Small intestine (tissue), 7 donors: ENCODE measurements at regions not wholly inside any gene's neighbourhood (a gene's known extent, or its start where the extent isn't known, plus 50 kb on each side); places are given as distances from the start of the nearest gene placed in this dataset.
"Not testable (repeated sequence)": the region's sequence is repeated elsewhere in the genome, so short reads cannot be mapped to it uniquely, and the experiment has no call there.

ENCODE experiments used
- DNase-seq, 2 donors: peaks; one replicate each; pipeline versions ENCODE4 v3.0.0 to v3.0.0-alpha.2; 2013
- FAIRE-seq: peaks from 2 replicates; lab custom pipeline; 2012; peaks lifted over from hg19 to GRCh38; lab: Jason Lieb, UNC
- H3K27ac ChIP-seq, 3 donors: one replicate each; pipeline ENCODE4 v1.5.1; 2013; ENCODE audit warnings: low read length in 2 of 3, mild to moderate bottlenecking in 2 of 3, control low read depth in 1 of 3, inconsistent platforms in 1 of 3, low read depth in 1 of 3, moderate library complexity in 1 of 3
- H3K27me3 ChIP-seq, 3 donors: one replicate each; pipeline ENCODE4 v1.6.1; 2013; ENCODE audit warnings: low read length in 3 of 3, inconsistent platforms in 1 of 3; ENCODE audit not compliant: control insufficient read depth in 3 of 3, insufficient read depth in 3 of 3
- H3K36me3 ChIP-seq, 3 donors: one replicate each; pipeline ENCODE4 v1.6.1; 2013; ENCODE audit warnings: low read length in 3 of 3, inconsistent platforms in 1 of 3, low read depth in 1 of 3, mild to moderate bottlenecking in 1 of 3, moderate library complexity in 1 of 3; ENCODE audit not compliant: control insufficient read depth in 3 of 3, insufficient read depth in 2 of 3
- H3K4me1 ChIP-seq, 3 donors: one replicate each; pipeline ENCODE4 v1.6.1; 2013; ENCODE audit warnings: low read length in 2 of 3, inconsistent platforms in 1 of 3, low read depth in 1 of 3, mild to moderate bottlenecking in 1 of 3, moderate library complexity in 1 of 3; ENCODE audit not compliant: control insufficient read depth in 3 of 3, insufficient read depth in 2 of 3
- H3K4me3 ChIP-seq, 3 donors: one replicate each; pipeline ENCODE4 v1.5.1; 2013; ENCODE audit warnings: low read length in 3 of 3, control low read depth in 1 of 3, inconsistent platforms in 1 of 3, low read depth in 1 of 3, mild to moderate bottlenecking in 1 of 3, moderate library complexity in 1 of 3
- H3K9me3 ChIP-seq, 2 donors: one replicate each; pipeline ENCODE4 v1.6.1; 2013; ENCODE audit warnings: low read depth in 1 of 2, low read length in 1 of 2; ENCODE audit not compliant: control insufficient read depth in 2 of 2, insufficient read depth in 1 of 2
- WGBS, 3 donors: extraction: QIAGEN DNeasy Blood & Tissue Kit; methylation state at CpG; one replicate each; pipeline ENCODE4 v1.1.7; 2013; 5-methylcytosine and 5-hydroxymethylcytosine counted together
- donor health status: healthy with polysubstance abuse.
- donor health status: control.
- donor health status: control.
- donor health status: Bipolar disorder and iron deficiency.
- donor health status: healthy.

GRCh38 chr11:115633977-115634376, 129.8 kb upstream of the CADM1 start:
- not testable (repeated sequence) for H3K4me1 ChIP-seq, H3K27me3 ChIP-seq, FAIRE-seq, DNase-seq, H3K27ac ChIP-seq, H3K9me3 ChIP-seq, H3K4me3 ChIP-seq, H3K36me3 ChIP-seq
- 96 to 99% (median 97%) methylated on average over 25 to 27 of the region's 27 CpGs for WGBS, 3 donors

DNA sequence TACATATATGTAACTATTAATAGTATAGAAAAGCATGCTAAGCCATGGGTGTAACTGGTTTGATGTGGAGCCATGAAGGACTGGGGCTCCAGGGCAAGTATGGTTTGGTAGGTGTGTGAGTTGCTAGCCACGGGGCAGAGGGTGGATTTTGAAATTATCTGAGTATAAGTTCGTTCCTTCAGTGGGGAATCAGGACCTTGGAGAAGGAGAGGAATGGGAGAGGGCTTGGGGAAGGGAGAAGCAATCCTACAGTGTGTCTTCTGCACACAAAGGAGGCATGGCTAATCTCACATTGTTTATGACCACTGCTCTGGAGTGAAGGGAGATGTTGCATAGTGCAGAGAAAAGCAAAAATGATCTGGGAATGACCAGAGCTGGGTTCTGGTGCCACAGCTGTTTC, 127.8 kb upstream of the CADM1 start:
- FAIRE-seq (no peak), DNase-seq (no peak)
- Histone ChIP-seq H3K4me1 (no peaks in the 10 kb centered on the region), H3K36me3 (no peaks in the 10 kb centered on the region), H3K27ac (no peak overlapping the region), H3K4me3 (no peak overlapping the region), H3K9me3 (no peaks in the 10 kb centered on the region), H3K27me3 (peaks cover 0 to 7% (median 0%) of the 10 kb centered on the region in 3 donors)
- 49 to 82% (median 64%) methylated on average over 2 of the region's 2 CpGs for WGBS, 3 donors

DNA sequence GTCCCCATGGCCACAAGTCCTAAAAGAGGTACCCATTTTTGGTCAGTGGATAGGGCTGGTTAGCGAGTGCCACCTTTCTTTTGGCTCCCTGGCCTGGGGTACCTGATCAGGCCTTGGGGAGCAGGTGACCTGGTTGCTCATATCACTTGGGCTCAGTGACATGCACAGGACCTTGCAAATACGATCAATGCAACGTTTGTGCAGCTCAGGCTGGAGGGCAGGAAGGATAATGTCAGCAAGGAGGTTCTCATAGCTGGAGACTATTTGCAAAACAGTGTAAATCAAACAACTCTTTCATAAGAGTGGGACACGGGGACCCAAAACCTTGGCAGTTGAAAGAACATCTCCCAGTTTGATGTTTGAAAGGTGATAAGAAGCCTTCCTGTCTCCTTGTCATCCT, 127.4 kb upstream of the CADM1 start:
- peaks cover 0 to 7% (median 0%) of the 10 kb centered on the region in 3 donors for H3K27me3 ChIP-seq
- H3K4me1 ChIP-seq, result no peaks in the 10 kb centered on the region
- DNase-seq, result no peak
- no peaks in the 10 kb centered on the region for H3K9me3 ChIP-seq
- 79 to 88% (median 80%) methylated on average over 4 of the region's 4 CpGs for whole genome bisulfite sequencing, 3 donors
- no peak overlapping the region for H3K27ac ChIP-seq
- FAIRE-seq, result no peak
- H3K36me3 ChIP-seq, result no peaks in the 10 kb centered on the region
- no peak overlapping the region for H3K4me3 ChIP-seq

DNA sequence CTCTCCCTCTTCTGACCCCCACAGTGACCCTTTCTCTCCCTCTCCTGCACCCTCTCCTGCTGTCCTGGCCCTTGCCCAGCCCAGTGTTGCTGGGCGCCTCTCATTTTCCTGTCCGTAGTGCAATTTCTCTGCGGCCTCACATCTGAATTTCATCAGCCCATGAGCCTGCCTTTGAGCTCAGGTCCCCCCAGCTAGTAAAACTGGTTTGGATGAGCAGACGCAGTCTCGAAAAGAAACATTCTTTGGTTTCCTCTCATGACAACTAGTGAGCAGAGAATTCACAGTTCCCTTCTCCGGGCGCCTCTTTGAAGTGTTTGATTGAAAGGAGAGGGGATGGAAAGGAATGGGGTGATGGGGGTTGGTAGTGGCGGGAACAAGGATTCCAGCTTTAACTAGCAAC, 126.0 kb upstream of the CADM1 start:
- no peak for FAIRE-seq
- Histone ChIP-seq H3K27ac (no peak overlapping the region), H3K4me1 (no peaks in the 10 kb centered on the region), H3K27me3 (peaks cover 0 to 9% (median 0%) of the 10 kb centered on the region in 3 donors), H3K4me3 (no peak overlapping the region), H3K9me3 (no peaks in the 10 kb centered on the region), H3K36me3 (no peaks in the 10 kb centered on the region)
- 74 to 87% (median 77%) methylated on average over 8 of the region's 8 CpGs for WGBS, 3 donors
- no peak for DNase-seq

- Histone ChIP-seq H3K4me3 (no peak overlapping the region), H3K36me3 (no peaks in the 10 kb centered on the region), H3K9me3 (no peaks in the 10 kb centered on the region), H3K27me3 (peaks cover 0 to 9% (median 0%) of the 10 kb centered on the region in 3 donors), H3K27ac (no peak overlapping the region), H3K4me1 (no peaks in the 10 kb centered on the region)
- WGBS, 3 donors, result 81 to 91% (median 81%) methylated on average over 5 of the region's 5 CpGs
- DNase-seq, result no peak
- no peak for FAIRE-seq
Observed at GRCh38 chr11:115629456-115630015, 125.3 kb upstream of the CADM1 start.

GRCh38 chr11:115627666-115628460, 123.6 kb upstream of the CADM1 start:
- no peak for DNase-seq
- H3K27me3 ChIP-seq, result peaks cover 0 to 9% (median 0%) of the 10 kb centered on the region in 3 donors
- WGBS, 3 donors, result 84 to 87% (median 86%) methylated on average over 13 of the region's 13 CpGs
- no peaks in the 10 kb centered on the region for H3K36me3 ChIP-seq
- H3K4me3 ChIP-seq, result no peak overlapping the region
- no peaks in the 10 kb centered on the region for H3K4me1 ChIP-seq
- H3K9me3 ChIP-seq, result no peaks in the 10 kb centered on the region
- no peak for FAIRE-seq
- no peak overlapping the region for H3K27ac ChIP-seq

DNA sequence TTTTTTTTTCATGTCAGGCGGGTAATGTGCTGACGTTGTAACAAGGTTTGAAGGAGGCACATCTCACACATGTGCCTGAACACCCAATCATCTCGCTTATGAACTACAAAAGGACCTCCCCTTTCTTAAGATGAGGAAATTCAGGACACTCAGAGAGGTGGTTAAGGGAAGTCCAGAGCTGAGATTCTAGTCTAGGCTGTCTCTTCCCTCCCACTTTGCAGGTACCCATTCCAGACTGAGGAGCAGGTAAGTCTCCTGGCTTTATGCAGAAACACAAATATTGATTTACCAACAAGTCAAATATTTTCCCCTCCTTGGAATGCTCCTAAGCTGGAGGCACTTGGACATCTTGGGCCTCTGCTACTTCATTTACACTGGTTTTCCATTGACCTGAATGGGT, 122.9 kb upstream of the CADM1 start:
- Histone ChIP-seq H3K4me1 (no peaks in the 10 kb centered on the region), H3K36me3 (no peaks in the 10 kb centered on the region), H3K9me3 (no peaks in the 10 kb centered on the region), H3K4me3 (no peak overlapping the region), H3K27me3 (peaks cover 0 to 8% (median 0%) of the 10 kb centered on the region in 3 donors), H3K27ac (no peak overlapping the region)
- DNase-seq, result no peak
- WGBS, 3 donors, result 83 to 92% (median 84%) methylated on average over 3 of the region's 3 CpGs
- FAIRE-seq, result no peak

GRCh38 chr11:115626414-115626813, 122.2 kb upstream of the CADM1 start:
- FAIRE-seq, result no peak
- 60 to 78% (median 78%) methylated on average over 2 of the region's 2 CpGs for WGBS, 3 donors
- no peak for DNase-seq

More at GRCh38 chr11:115626414-115626813, 122.2 kb upstream of the CADM1 start:
- Histone ChIP-seq H3K27me3 (peaks cover 0 to 8% (median 0%) of the 10 kb centered on the region in 3 donors), H3K36me3 (no peaks in the 10 kb centered on the region), H3K4me3 (no peak overlapping the region), H3K9me3 (no peaks in the 10 kb centered on the region), H3K4me1 (no peaks in the 10 kb centered on the region), H3K27ac (no peak overlapping the region)
